Transverse colon (tissue), 4 donors: ENCODE measurements at regions not wholly inside any gene's neighbourhood (a gene's known extent, or its start where the extent isn't known, plus 50 kb on each side); places are given as distances from the start of the nearest gene placed in this dataset.

Experiments used
- DNase-seq: peaks from one replicate; pipeline ENCODE4 v3.0.0-alpha.2; 2019
- H3K27ac ChIP-seq, 4 donors: fragments of 200-600 bp; sonication (generic); 2 replicates each; pipeline ENCODE4 v1.5.1; 2016 to 2018; ENCODE audit warnings: inconsistent platforms in 4 of 4
- H3K27me3 ChIP-seq: fragments of 200-600 bp; sonication (generic); 2 replicates; pipeline ENCODE4 v1.5.1; 2017; ENCODE audit warnings: inconsistent platforms
- H3K36me3 ChIP-seq, 4 donors: fragments of 200-600 bp; sonication (generic); 2 replicates each; pipeline ENCODE4 v1.5.1; 2017 to 2019; ENCODE audit warnings: inconsistent platforms in 4 of 4
- H3K4me1 ChIP-seq, 4 donors: fragments of 200-600 bp; sonication (generic); 2 replicates each; pipeline ENCODE4 v1.5.1; 2017 to 2020; ENCODE audit warnings: inconsistent platforms in 4 of 4
- H3K4me3 ChIP-seq, 4 donors: fragments of 200-600 bp; sonication (generic); 1 replicate in 1 of 4; 2 replicates in 3 of 4; pipeline versions ENCODE4 v1.5.1 to v1.6.1; 2017 to 2019; ENCODE audit warnings: inconsistent platforms in 4 of 4
- H3K9me3 ChIP-seq, 2 donors: fragments of 200-600 bp; sonication (generic); 2 replicates each; pipeline ENCODE4 v1.5.1; 2017 to 2019; ENCODE audit warnings: inconsistent platforms in 2 of 2
- CTCF ChIP-seq, 5 experiments: fragments of 200-600 bp in 3 of 5; fragments of 450-650 bp in 2 of 5; sonication (generic) in 3 of 5; IDR thresholded peaks; 1 replicate in 2 of 5; 2 replicates in 3 of 5; pipeline ENCODE4 v1.5.1; 2016 to 2017; ENCODE audit warnings: antibody characterized with exemption in 5 of 5, inconsistent platforms in 3 of 5, mild to moderate bottlenecking in 2 of 5, moderate library complexity in 1 of 5
- EP300 ChIP-seq: sonication (generic); formaldehyde crosslinking; IDR thresholded peaks from one replicate; pipeline ENCODE4 v1.6.1; 2017; ENCODE audit warnings: antibody characterized with exemption, low read depth
- POLR2A ChIP-seq: fragments of 450-650 bp; IDR thresholded peaks from one replicate; pipeline ENCODE4 v1.6.1; 2016; ENCODE audit warnings: antibody characterized with exemption, mild to moderate bottlenecking, moderate library complexity
- POLR2AphosphoS5 ChIP-seq, 3 donors: sonication (generic); formaldehyde crosslinking; IDR thresholded peaks; one replicate each; pipeline ENCODE4 v1.6.1; 2016; ENCODE audit warnings: antibody characterized with exemption in 3 of 3
- WGBS, 2 donors: methylation state at CpG; one replicate each; pipeline ENCODE4 v1.1.5; 2018; ENCODE audit warnings: low coverage in 1 of 2; 5-methylcytosine and 5-hydroxymethylcytosine counted together
- in situ Hi-C, 4 donors: fragments of 200-750 bp; cut with MboI; loops; one replicate each; pipeline versions ENCODE4 v1.15.0 to v1.15.1; 2017; ENCODE audit warnings: low sequenced_read_pairs in 3 of 4, low pct_ligation_motif_present in 1 of 4, low pct_unique_long_range_greater_than_20kb in 1 of 4
- intact Hi-C: fragments of 100-400 bp; cut with DNase I; formaldehyde crosslinking; loops from one replicate; pipeline ENCODE4 v1.15.1; 2023; ENCODE audit warnings: low total_unique reads

DNA sequence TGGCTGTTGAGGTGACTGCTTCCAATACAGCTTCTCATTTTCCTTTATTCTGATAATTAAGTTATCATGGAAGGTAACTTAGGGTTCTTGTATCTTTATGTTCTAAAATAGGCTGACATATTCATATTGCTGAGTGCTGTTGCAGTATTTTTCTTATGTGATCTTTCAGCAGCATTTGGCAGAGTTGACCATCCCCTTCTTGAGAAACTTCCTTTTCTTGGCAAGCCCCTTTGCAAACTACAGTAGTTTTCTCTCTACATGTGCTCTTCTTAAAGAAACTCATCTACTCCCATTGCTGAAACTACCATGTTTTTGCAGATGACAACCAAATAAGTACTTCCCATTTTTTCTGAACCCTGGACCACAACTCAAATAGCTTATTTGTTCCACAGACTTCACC is 476.5 kb upstream of the TRIB2 start:
- no peak for DNase-seq
- H3K36me3 ChIP-seq = no peaks in the 10 kb centered on the region
- H3K27me3 ChIP-seq = no peaks in the 10 kb centered on the region
- no peaks in the 10 kb centered on the region for H3K4me1 ChIP-seq
- in situ Hi-C loops = no loop called here
- TF ChIP-seq CTCF (IDR thresholded peaks at IDR 0.05) (no peak), EP300 (no peak), POLR2A (no peak), POLR2AphosphoS5 (IDR thresholded peaks at IDR 0.05) (no peak)
- no peak overlapping the region for H3K4me3 ChIP-seq
- intact Hi-C loops = no loop called here
- H3K27ac ChIP-seq = no peak overlapping the region
- H3K9me3 ChIP-seq = no peaks in the 10 kb centered on the region

DNA sequence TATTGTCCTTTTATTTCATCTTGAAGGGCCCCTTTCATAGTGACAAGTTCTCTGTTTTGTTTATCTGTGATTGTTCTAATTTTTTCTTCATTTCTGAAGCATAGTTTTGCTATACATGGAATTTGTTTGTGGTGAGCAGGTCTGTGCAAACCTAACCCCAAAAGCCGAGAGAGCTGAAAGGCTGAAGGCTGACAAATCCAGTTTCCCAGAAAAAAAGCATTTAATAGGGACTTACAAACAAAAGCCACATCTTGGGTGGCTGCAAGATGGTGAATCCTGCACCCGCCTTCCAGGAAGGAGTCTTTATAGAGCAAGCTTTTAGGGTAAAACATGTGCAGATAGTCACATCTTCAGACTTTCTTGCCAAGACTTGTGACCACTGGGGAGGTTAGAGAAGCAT is 473.4 kb upstream of the TRIB2 start:
- TF ChIP-seq CTCF (IDR thresholded peaks at IDR 0.05) (no peak), POLR2AphosphoS5 (IDR thresholded peaks at IDR 0.05) (no peak), EP300 (no peak), POLR2A (no peak)
- no peak for DNase-seq
- no peak overlapping the region for H3K4me3 ChIP-seq
- H3K27ac ChIP-seq = no peak overlapping the region
- intact Hi-C loops = no loop called here
- in situ Hi-C loops = no loop called here
- H3K36me3 ChIP-seq = no peaks in the 10 kb centered on the region
- no peaks in the 10 kb centered on the region for H3K4me1 ChIP-seq
- 86 to 96% methylated on average over 2 of the region's 2 CpGs for WGBS, 2 donors
- H3K27me3 ChIP-seq = no peaks in the 10 kb centered on the region
- H3K9me3 ChIP-seq = no peaks in the 10 kb centered on the region

DNA sequence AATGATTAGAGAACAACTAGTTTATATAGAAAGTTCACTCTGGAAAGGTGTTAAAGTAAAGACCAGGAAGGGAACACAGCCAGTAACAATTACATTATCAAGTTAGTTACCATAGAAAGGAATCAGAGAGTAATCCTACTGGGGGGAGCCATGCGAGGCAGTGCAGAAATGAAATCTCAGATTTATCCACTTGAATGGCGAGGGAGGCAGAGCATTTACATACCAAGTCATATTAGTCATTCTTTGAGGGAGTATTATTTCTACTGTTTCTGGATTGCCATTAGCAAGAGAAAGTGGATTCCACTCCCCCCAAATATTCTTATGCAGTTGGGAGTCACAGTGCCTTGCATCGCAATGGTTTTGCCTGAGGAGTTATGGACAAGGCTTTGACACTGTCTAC is 472.7 kb upstream of the TRIB2 start:
- no peaks in the 10 kb centered on the region for H3K9me3 ChIP-seq
- WGBS, 2 donors = 30 to 67% methylated on average over 1 to 3 of the region's 3 CpGs
- intact Hi-C loops = no loop called here
- no peaks in the 10 kb centered on the region for H3K36me3 ChIP-seq
- H3K27ac ChIP-seq = no peak overlapping the region
- no peaks in the 10 kb centered on the region for H3K27me3 ChIP-seq
- no peak for TF ChIP-seq POLR2A
- no peak for TF ChIP-seq EP300
- TF ChIP-seq POLR2AphosphoS5 (IDR thresholded peaks at IDR 0.05) = no peak
- no peak for DNase-seq
- no peak overlapping the region for H3K4me3 ChIP-seq
- no peaks in the 10 kb centered on the region for H3K4me1 ChIP-seq
- in situ Hi-C loops = no loop called here

GRCh38 chr2:12251121-12251520 is 465.6 kb upstream of the TRIB2 start:
- TF ChIP-seq EP300 = no peak
- TF ChIP-seq POLR2A = no peak
- TF ChIP-seq POLR2AphosphoS5 (IDR thresholded peaks at IDR 0.05) = no peak
- no peak for TF ChIP-seq CTCF (IDR thresholded peaks at IDR 0.05)
- no peaks in the 10 kb centered on the region for H3K36me3 ChIP-seq
- DNase-seq = no peak
- no peak overlapping the region for H3K4me3 ChIP-seq
- no peaks in the 10 kb centered on the region for H3K27me3 ChIP-seq
- intact Hi-C loops = no loop called here
- WGBS, 2 donors = 89 to 100% methylated on average over 1 to 2 of the region's 2 CpGs
- in situ Hi-C loops = no loop called here
- no peak overlapping the region for H3K27ac ChIP-seq
- no peaks in the 10 kb centered on the region for H3K4me1 ChIP-seq
- H3K9me3 ChIP-seq = no peaks in the 10 kb centered on the region

DNA sequence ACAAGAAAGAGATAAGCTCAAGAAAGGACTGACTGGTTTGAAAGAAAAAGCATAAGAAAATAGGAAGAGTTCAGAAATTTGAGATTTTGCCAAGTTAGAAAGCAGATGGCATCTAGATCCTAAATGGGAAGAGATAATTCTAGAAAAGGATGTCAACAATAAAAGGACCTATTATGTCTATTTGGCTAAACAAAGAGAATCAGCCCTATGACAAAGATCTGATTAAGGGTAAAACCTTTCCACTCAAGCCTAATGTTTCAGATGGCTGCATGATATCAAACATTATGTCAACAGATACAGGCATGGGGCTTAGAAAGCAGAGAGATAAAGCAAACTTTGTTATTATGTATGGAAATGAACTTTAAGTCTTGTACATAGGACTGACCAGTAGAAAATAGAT is 465.0 kb upstream of the TRIB2 start:
- Histone ChIP-seq H3K27ac (no peak overlapping the region), H3K27me3 (no peaks in the 10 kb centered on the region), H3K4me3 (no peak overlapping the region), H3K36me3 (no peaks in the 10 kb centered on the region), H3K4me1 (no peaks in the 10 kb centered on the region), H3K9me3 (no peaks in the 10 kb centered on the region)
- TF ChIP-seq POLR2A (no peak), POLR2AphosphoS5 (IDR thresholded peaks at IDR 0.05) (no peak), CTCF (IDR thresholded peaks at IDR 0.05) (no peak), EP300 (no peak)
- intact Hi-C loops (no loop called here), in situ Hi-C loops (no loop called here)
- DNase-seq = no peak
